HL-60 (cell line): ENCODE measurements at regions not wholly inside any gene's neighbourhood (a gene's known extent, or its start where the extent isn't known, plus 50 kb on each side); places are given as distances from the start of the nearest gene placed in this dataset.

Experiments
- DNase-seq, 2 experiments: peaks; one replicate each; pipeline ENCODE4 v3.0.0-alpha.2; 2010 to 2020; ENCODE audit warnings: low read depth in 1 of 2, low spot score in 1 of 2
- H3K27ac ChIP-seq: fragments of 250-450 bp; sonication (Bioruptor Pico); replicated peaks from 2 replicates; pipeline ENCODE4 v1.5.1; 2020; ENCODE audit warnings: mild to moderate bottlenecking, moderate library complexity
- H3K27me3 ChIP-seq: fragments of 250-450 bp; sonication (Bioruptor Pico); 2 replicates; pipeline ENCODE4 v1.5.1; 2021; ENCODE audit warnings: mild to moderate bottlenecking, moderate library complexity; ENCODE audit not compliant: insufficient read depth, poor library complexity, severe bottlenecking
- H3K4me3 ChIP-seq: replicated peaks from 2 replicates; pipeline ENCODE4 v1.5.1; 2011; ENCODE audit warnings: mild to moderate bottlenecking, control low read depth, low read length; ENCODE audit not compliant: insufficient read depth
- CTCF ChIP-seq: IDR thresholded peaks from one replicate; pipeline ENCODE4 v1.5.1; 2011; ENCODE audit warnings: low read length, control low read depth, inconsistent platforms; ENCODE audit not compliant: insufficient read depth
- GABPA ChIP-seq: IDR thresholded peaks from 2 replicates; pipeline ENCODE4 v1.6.1; 2012; ENCODE audit warnings: low read depth
- POLR2AphosphoS5 ChIP-seq: IDR thresholded peaks from 2 replicates; pipeline ENCODE4 v1.6.1; 2012; ENCODE audit warnings: low read depth
- REST ChIP-seq: IDR thresholded peaks from 2 replicates; pipeline ENCODE4 v1.6.1; 2012; ENCODE audit warnings: low read depth; ENCODE audit not compliant: insufficient replicate concordance
- SPI1 ChIP-seq: IDR thresholded peaks from 2 replicates; pipeline ENCODE4 v1.6.1; 2012; ENCODE audit warnings: low read depth, mild to moderate bottlenecking, borderline replicate concordance

GRCh38 chr6:104404377-104404776, 455.3 kb downstream of the HACE1 start:
- TF ChIP-seq REST (no peak), CTCF (no peak), POLR2AphosphoS5 (no peak), SPI1 (no peak), GABPA (no peak)
- Histone ChIP-seq H3K27me3 (no peaks in the 10 kb centered on the region), H3K27ac (no peak overlapping the region), H3K4me3 (no peak overlapping the region)
- no peak for DNase-seq

GRCh38 chr6:104402572-104402971, 457.1 kb downstream of the HACE1 start:
- DNase-seq = no peak
- no peak for TF ChIP-seq REST
- TF ChIP-seq POLR2AphosphoS5 = no peak
- no peak for TF ChIP-seq SPI1
- TF ChIP-seq GABPA = no peak
- TF ChIP-seq CTCF = no peak

DNA sequence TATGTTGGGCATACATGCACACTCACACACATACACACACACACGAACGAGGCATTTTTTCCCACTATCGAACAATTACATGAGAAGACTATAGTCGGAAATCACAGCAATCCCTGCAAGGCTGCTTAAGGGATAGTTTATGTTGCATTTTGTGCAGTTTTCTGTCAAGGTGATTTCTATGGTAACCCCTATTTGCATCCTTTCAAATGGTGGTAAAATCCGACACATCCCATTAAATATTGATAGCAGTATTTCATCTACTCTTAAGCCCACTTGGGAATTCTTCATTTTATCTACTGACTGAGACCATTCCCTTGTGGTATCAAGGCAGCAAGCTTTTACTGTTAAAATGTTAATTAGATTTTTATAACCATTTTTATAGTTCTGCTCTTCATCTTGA, 457.8 kb downstream of the HACE1 start:
- no peak for DNase-seq
- Histone ChIP-seq H3K27me3 (no peaks in the 10 kb centered on the region), H3K4me3 (no peak overlapping the region), H3K27ac (no peak overlapping the region)
- TF ChIP-seq REST = no peak
- no peak for TF ChIP-seq POLR2AphosphoS5
- no peak for TF ChIP-seq SPI1
- no peak for TF ChIP-seq CTCF
- TF ChIP-seq GABPA = no peak

More at GRCh38 chr6:104402572-104402971, 457.1 kb downstream of the HACE1 start:
- Histone ChIP-seq H3K27me3 (no peaks in the 10 kb centered on the region), H3K4me3 (no peak overlapping the region), H3K27ac (no peak overlapping the region)
